SKM-1 treated with dmso at 0.1 percent for 144 hours (cell line): ENCODE measurements at regions not wholly inside any gene's neighbourhood (a gene's known extent, or its start where the extent isn't known, plus 50 kb on each side); places are given as distances from the start of the nearest gene placed in this dataset.
"Not testable (repeated sequence)": the region's sequence is repeated elsewhere in the genome, so short reads cannot be mapped to it uniquely, and the experiment has no call there.

Experiments used
- DNase-seq: peaks from one replicate; lab custom pipeline; 2025; ENCODE audit not compliant: unreplicated experiment; lab: John Stamatoyannopoulos, UW

GRCh38 chr6:146931214-146931613 lies 273.0 kb upstream of the STXBP5 start:
- DNase-seq, result no peak

- no peak for DNase-seq
Measured at GRCh38 chr6:146937316-146937715, 266.9 kb upstream of the STXBP5 start.

GRCh38 chr6:146938266-146938665 lies 266.0 kb upstream of the STXBP5 start:
- no peak for DNase-seq

- not testable (repeated sequence) for DNase-seq
Measured at GRCh38 chr6:146939456-146939855, 264.8 kb upstream of the STXBP5 start.

GRCh38 chr6:146943664-146944063 lies 260.6 kb upstream of the STXBP5 start:
- no peak for DNase-seq

- DNase-seq, result no peak
Measured at GRCh38 chr6:146944077-146944476, 260.1 kb upstream of the STXBP5 start.

- no peak for DNase-seq
Measured at GRCh38 chr6:146944809-146945208, 259.4 kb upstream of the STXBP5 start.

GRCh38 chr6:146946559-146946958 lies 257.7 kb upstream of the STXBP5 start:
- no peak for DNase-seq

GRCh38 chr6:146948790-146949342 lies 255.4 kb upstream of the STXBP5 start:
- no peak for DNase-seq

- no peak for DNase-seq
Measured at GRCh38 chr6:146949425-146949824, 254.8 kb upstream of the STXBP5 start.

- DNase-seq, result no peak
Measured at GRCh38 chr6:146950351-146950835, 253.8 kb upstream of the STXBP5 start.

- no peak for DNase-seq
Measured at GRCh38 chr6:146955570-146955969, 248.6 kb upstream of the STXBP5 start.

GRCh38 chr6:146957181-146958093 lies 246.8 kb upstream of the STXBP5 start:
- no peak for DNase-seq

- no peak for DNase-seq
Measured at GRCh38 chr6:146961831-146962230, 242.4 kb upstream of the STXBP5 start.

GRCh38 chr6:146962329-146962728 lies 241.9 kb upstream of the STXBP5 start:
- DNase-seq, result no peak

- DNase-seq, result no peak
Measured at GRCh38 chr6:146965110-146965689, 239.0 kb upstream of the STXBP5 start.

GRCh38 chr6:146968041-146968760 lies 236.0 kb upstream of the STXBP5 start:
- no peak for DNase-seq

- DNase-seq, result no peak
Measured at GRCh38 chr6:146972546-146972945, 231.7 kb upstream of the STXBP5 start.

GRCh38 chr6:146974351-146974750 lies 229.9 kb upstream of the STXBP5 start:
- no peak for DNase-seq

- no peak for DNase-seq
Measured at GRCh38 chr6:146975093-146975492, 229.1 kb upstream of the STXBP5 start.

GRCh38 chr6:146980900-146981329 lies 223.3 kb upstream of the STXBP5 start:
- DNase-seq, result no peak
